ENCODE measurements at regions not wholly inside any gene's neighbourhood (a gene's known extent, or its start where the extent isn't known, plus 50 kb on each side); places are given as distances from the start of the nearest gene placed in this dataset.

DNA sequence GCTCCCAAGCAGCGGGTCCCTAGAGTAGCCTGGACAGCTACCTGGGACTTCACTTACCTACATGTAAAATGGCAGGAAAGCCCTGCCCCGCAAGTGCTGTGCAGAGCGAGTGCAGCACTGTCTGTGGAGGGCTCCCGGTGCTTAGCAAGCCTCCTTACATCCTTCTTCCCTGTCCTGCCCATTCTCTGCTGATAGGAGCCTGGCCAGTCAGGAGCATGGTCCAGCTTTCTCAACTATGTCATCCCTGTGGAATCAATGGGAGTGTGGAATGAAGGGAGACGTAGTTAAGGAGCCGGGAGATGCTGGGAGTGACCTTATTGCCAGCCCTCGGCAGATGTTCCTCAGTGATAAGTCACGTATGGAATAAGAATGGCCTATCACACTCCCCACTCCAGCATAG is 661.9 kb upstream of the ID2 start:
- TF ChIP-seq CTCF (IDR thresholded peaks at IDR 0.05) = no peak
- Mint-ChIP-seq H3K9me3 (peaks cover 3% of the 10 kb centered on the region), H3K27ac (no peak overlapping the region), H3K4me3 (no peak overlapping the region), H3K4me1 (peaks cover 7% of the 10 kb centered on the region), H3K36me3 (ENCODE audit: low read depth) (no peaks in the 10 kb centered on the region), H3K27me3 (peaks cover 2% of the 10 kb centered on the region)
- ChIA-PET POLR2A (no interaction called here), CTCF (no interaction called here)
- intact Hi-C loops (cut with micrococcal nuclease) = no loop called here
- ATAC-seq (ENCODE audit: low read depth) (no peak), DNase-seq (no peak)

GRCh38 chr2:8021921-8022320 is 659.9 kb upstream of the ID2 start:
- Mint-ChIP-seq H3K27me3 (peaks cover 2% of the 10 kb centered on the region), H3K4me1 (peaks cover 7% of the 10 kb centered on the region), H3K27ac (no peak overlapping the region), H3K36me3 (ENCODE audit: low read depth) (no peaks in the 10 kb centered on the region), H3K9me3 (peaks cover 3% of the 10 kb centered on the region), H3K4me3 (no peak overlapping the region)
- POLR2A ChIA-PET = interaction anchor here (0.6 kb wide), 1 partner anchor 130 kb away, joined by 3 read pairs; no protein-coding TSS in a partner anchor
- CTCF ChIA-PET = no interaction called here
- intact Hi-C loops (cut with micrococcal nuclease) = no loop called here
- TF ChIP-seq CTCF (IDR thresholded peaks at IDR 0.05) = no peak
- no peak for DNase-seq
- no peak for ATAC-seq (ENCODE audit: low read depth)

GRCh38 chr2:8022908-8023640 is 658.8 kb upstream of the ID2 start:
- intact Hi-C loops (cut with micrococcal nuclease) = no loop called here
- no peak overlapping the region for H3K4me3 Mint-ChIP-seq

DNA sequence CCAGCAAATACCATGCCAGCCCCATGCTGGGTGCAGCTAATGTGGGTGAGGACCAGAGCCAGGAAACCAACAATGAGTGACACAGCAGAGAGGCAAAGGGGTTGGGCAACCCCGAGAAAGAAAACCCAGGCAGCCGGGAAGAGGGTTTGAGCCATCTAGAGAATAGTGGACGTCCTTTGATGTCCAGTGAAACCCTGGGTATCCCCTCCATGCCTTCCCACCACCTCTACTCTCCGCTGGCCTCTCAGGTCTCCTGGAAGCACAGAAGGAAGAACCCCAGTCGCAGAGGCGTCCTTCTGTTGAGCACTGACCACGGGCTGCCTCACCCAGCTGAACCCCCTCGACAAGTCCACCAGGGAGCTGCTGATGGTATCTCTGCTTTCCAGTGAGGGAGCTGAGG is 657.4 kb upstream of the ID2 start:
- intact Hi-C loops (cut with micrococcal nuclease) = no loop called here
- TF ChIP-seq CTCF (IDR thresholded peaks at IDR 0.05) = no peak
- ATAC-seq (ENCODE audit: low read depth) (no peak), DNase-seq (no peak)
- H3K27me3 Mint-ChIP-seq = peaks cover 3% of the 10 kb centered on the region
- peaks cover 7% of the 10 kb centered on the region for H3K4me1 Mint-ChIP-seq
- POLR2A ChIA-PET = no interaction called here
- CTCF ChIA-PET = no interaction called here
- H3K9me3 Mint-ChIP-seq = peaks cover 3% of the 10 kb centered on the region
- no peaks in the 10 kb centered on the region for H3K36me3 Mint-ChIP-seq (ENCODE audit: low read depth)
- no peak overlapping the region for H3K4me3 Mint-ChIP-seq
- H3K27ac Mint-ChIP-seq = no peak overlapping the region

More at GRCh38 chr2:8022908-8023640, 658.8 kb upstream of the ID2 start:
- Mint-ChIP-seq H3K27ac (no peak overlapping the region), H3K4me1 (peaks cover 7% of the 10 kb centered on the region), H3K9me3 (peaks cover 3% of the 10 kb centered on the region), H3K27me3 (peaks cover 2% of the 10 kb centered on the region), H3K36me3 (ENCODE audit: low read depth) (no peaks in the 10 kb centered on the region)
- ATAC-seq (ENCODE audit: low read depth) (peak; percentile 67), DNase-seq (no peak)
- ChIA-PET CTCF (no interaction called here), POLR2A (interaction anchor here (1.0 kb wide), 1 partner anchor 520 kb away, joined by 3 read pairs; no protein-coding TSS in a partner anchor)
- TF ChIP-seq CTCF (IDR thresholded peaks at IDR 0.05) = no peak

DNA sequence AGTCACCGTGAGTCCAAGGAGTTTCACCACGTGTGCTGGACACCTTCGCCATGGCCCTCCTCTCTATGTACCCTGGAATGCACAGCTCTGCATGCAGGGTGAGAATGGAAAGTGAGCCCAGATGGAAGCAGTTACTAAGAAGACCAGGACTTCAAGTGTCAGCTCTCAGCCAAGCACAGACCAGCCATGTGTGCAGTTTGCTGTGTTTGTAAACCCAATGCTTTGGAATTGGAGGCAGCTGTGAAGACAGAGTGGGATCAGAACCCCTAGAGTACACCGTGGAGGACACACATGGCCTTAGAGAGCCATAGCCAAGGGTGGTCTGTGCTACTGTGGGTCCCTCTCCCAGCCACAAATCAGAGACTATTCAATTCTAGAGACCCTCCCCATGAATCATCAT is 655.5 kb upstream of the ID2 start:
- no peak overlapping the region for H3K27ac Mint-ChIP-seq
- ATAC-seq (ENCODE audit: low read depth) = no peak
- CTCF ChIA-PET = no interaction called here
- peaks cover 7% of the 10 kb centered on the region for H3K4me1 Mint-ChIP-seq
- peaks cover 3% of the 10 kb centered on the region for H3K9me3 Mint-ChIP-seq
- intact Hi-C loops (cut with micrococcal nuclease) = no loop called here
- no peak for TF ChIP-seq CTCF (IDR thresholded peaks at IDR 0.05)
- POLR2A ChIA-PET = no interaction called here
- no peak overlapping the region for H3K4me3 Mint-ChIP-seq
- peaks cover 11% of the 10 kb centered on the region for H3K27me3 Mint-ChIP-seq
- no peak for DNase-seq
- H3K36me3 Mint-ChIP-seq (ENCODE audit: low read depth) = no peaks in the 10 kb centered on the region

All from activated B cell treated with CpG ODN at 0.5 μM for 24 hours (primary cell).